ENCODE measurements at regions not wholly inside any gene's neighbourhood (a gene's known extent, or its start where the extent isn't known, plus 50 kb on each side); places are given as distances from the start of the nearest gene placed in this dataset.

- 0 out of 2 replicates have a peak, but pooled peaks have one; percentile 30 for TF ChIP-seq HOMEZ (CRISPR knock-in tag; IDR thresholded peaks at IDR 0.05; ENCODE audit: low read depth)
- TF ChIP-seq ZNF230 (CRISPR knock-in tag; IDR thresholded peaks at IDR 0.05), result 0 out of 2 replicates have a peak, but pooled peaks have one; percentile 61
- 0 out of 2 replicates have a peak, but pooled peaks have one; percentile 22 for TF ChIP-seq ZBTB4 (CRISPR knock-in tag; IDR thresholded peaks at IDR 0.05; ENCODE audit: borderline replicate concordance)
- 0 out of 2 replicates have a peak, but pooled peaks have one; percentile 31 for TF ChIP-seq ZNF614 (CRISPR knock-in tag; IDR thresholded peaks at IDR 0.05; ENCODE audit: borderline replicate concordance)
- no peak for TF ChIP-seq SP2 (CRISPR knock-in tag; IDR thresholded peaks at IDR 0.05)
- TF ChIP-seq ISL2 (CRISPR knock-in tag; IDR thresholded peaks at IDR 0.05), result no peak
- 0 out of 2 replicates have a peak, but pooled peaks have one; percentile 54 for TF ChIP-seq ZKSCAN1 (IDR thresholded peaks at IDR 0.05; ENCODE audit: low read length)
- peak; percentile 20; the same call in 1 of the 2 replicates for TF ChIP-seq PAXIP1 (CRISPR knock-in tag; conservative IDR thresholded peaks at IDR 0.05)
- TF ChIP-seq PCBP1 (IDR thresholded peaks at IDR 0.05; ENCODE audit: borderline replicate concordance, low read depth, low read length), result no peak
- TF ChIP-seq KAT2B (IDR thresholded peaks at IDR 0.05; ENCODE audit: borderline replicate concordance, low read depth, low read length), result no peak
- TF ChIP-seq ZNF350 (CRISPR knock-in tag; IDR thresholded peaks at IDR 0.05; ENCODE audit: borderline replicate concordance, low read depth), result peak; percentile 36; the same call in 1 of the 2 replicates
- TF ChIP-seq GTF2F1 (IDR thresholded peaks at IDR 0.05; ENCODE audit: low read length), result no peak
- no peak for TF ChIP-seq HIC2 (CRISPR knock-in tag; IDR thresholded peaks at IDR 0.05; ENCODE audit: low read depth)
- TF ChIP-seq ATF5 (CRISPR knock-in tag; IDR thresholded peaks at IDR 0.05; ENCODE audit: low read depth), result 0 out of 2 replicates have a peak, but pooled peaks have one; percentile 56
- TF ChIP-seq ZMYM4 (CRISPR knock-in tag; IDR thresholded peaks at IDR 0.05), result peak; percentile 55; the same call in 1 of the 2 replicates
- TF ChIP-seq ERF (CRISPR knock-in tag; IDR thresholded peaks at IDR 0.05), result peak; percentile 47; the same call in 1 of the 2 replicates
- TF ChIP-seq TGIF2 (CRISPR knock-in tag; IDR thresholded peaks at IDR 0.05), result peak; percentile 30; the same call in 1 of the 2 replicates
- no peak for TF ChIP-seq ZNF563 (CRISPR knock-in tag; IDR thresholded peaks at IDR 0.05)
- TF ChIP-seq HDAC2 (CRISPR knock-in tag; IDR thresholded peaks at IDR 0.05), result 0 out of 2 replicates have a peak, but pooled peaks have one; percentile 18
These were observed 77.4 kb upstream of the DMRT1 start (continued) for GRCh38 chr9:764105-764524.

Measured in HepG2 (cell line).